ENCODE measurements at regions not wholly inside any gene's neighbourhood (a gene's known extent, or its start where the extent isn't known, plus 50 kb on each side); places are given as distances from the start of the nearest gene placed in this dataset.
"Not testable (repeated sequence)": the region's sequence is repeated elsewhere in the genome, so short reads cannot be mapped to it uniquely, and the experiment has no call there.

DNA sequence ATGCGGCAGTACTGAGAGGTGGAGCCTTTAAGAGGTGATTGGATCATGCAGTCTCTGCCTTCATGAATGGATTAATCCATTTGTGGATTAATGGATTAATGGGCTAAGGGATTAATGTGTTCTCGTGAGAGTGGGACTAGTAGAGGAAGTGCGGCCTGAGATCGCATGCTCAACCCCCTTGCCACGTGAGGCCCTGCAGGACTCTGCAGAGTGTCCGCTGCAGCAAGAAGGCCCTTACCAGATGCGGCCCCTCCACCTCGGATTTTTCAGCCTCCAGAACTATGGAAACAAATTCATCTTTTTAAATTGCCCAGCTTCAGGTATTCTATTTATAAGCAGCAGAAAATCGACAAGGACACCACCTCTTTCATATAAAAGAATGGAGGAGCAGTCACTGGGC is 148.8 kb downstream of the TPRA1 start:
- ChIA-PET CTCF (no interaction called here), POLR2A (no interaction called here)
- no peak for TF ChIP-seq L3MBTL2 (conservative IDR thresholded peaks at IDR 0.05)
- TF ChIP-seq NFRKB (IDR thresholded peaks at IDR 0.05), result no peak
- TF ChIP-seq, protein P1, sequence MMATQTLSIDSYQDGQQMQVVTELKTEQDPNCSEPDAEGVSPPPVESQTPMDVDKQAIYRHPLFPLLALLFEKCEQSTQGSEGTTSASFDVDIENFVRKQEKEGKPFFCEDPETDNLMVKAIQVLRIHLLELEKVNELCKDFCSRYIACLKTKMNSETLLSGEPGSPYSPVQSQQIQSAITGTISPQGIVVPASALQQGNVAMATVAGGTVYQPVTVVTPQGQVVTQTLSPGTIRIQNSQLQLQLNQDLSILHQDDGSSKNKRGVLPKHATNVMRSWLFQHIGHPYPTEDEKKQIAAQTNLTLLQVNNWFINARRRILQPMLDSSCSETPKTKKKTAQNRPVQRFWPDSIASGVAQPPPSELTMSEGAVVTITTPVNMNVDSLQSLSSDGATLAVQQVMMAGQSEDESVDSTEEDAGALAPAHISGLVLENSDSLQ (IDR thresholded peaks at IDR 0.05), result no peak
- TF ChIP-seq ARNT (IDR thresholded peaks at IDR 0.05), result no peak
- no peak for TF ChIP-seq FOXK2 (IDR thresholded peaks at IDR 0.05)
- TF ChIP-seq SUZ12 (IDR thresholded peaks at IDR 0.05), result no peak
- TF ChIP-seq LEF1 (IDR thresholded peaks at IDR 0.05; ENCODE audit: borderline replicate concordance), result no peak
- TF ChIP-seq TARDBP (IDR thresholded peaks at IDR 0.05), result no peak
- no peak for TF ChIP-seq SP1 (IDR thresholded peaks at IDR 0.05)
- TF ChIP-seq FOXA1 (IDR thresholded peaks at IDR 0.05), result no peak
- TF ChIP-seq HDGF (IDR thresholded peaks at IDR 0.05; ENCODE audit: borderline replicate concordance), result no peak
- no peak for TF ChIP-seq ZNF384 (IDR thresholded peaks at IDR 0.05)
- no peak for TF ChIP-seq BHLHE40 (IDR thresholded peaks at IDR 0.05; ENCODE audit: borderline replicate concordance)
- no peak for TF ChIP-seq FOXM1 (IDR thresholded peaks at IDR 0.05; ENCODE audit: borderline replicate concordance)
- TF ChIP-seq CTBP1 (IDR thresholded peaks at IDR 0.05; ENCODE audit: borderline replicate concordance), result no peak
- no peak for TF ChIP-seq ELF4 (IDR thresholded peaks at IDR 0.05)
- no peak for DNase-seq (ENCODE audit: extremely low spot score)

DNA sequence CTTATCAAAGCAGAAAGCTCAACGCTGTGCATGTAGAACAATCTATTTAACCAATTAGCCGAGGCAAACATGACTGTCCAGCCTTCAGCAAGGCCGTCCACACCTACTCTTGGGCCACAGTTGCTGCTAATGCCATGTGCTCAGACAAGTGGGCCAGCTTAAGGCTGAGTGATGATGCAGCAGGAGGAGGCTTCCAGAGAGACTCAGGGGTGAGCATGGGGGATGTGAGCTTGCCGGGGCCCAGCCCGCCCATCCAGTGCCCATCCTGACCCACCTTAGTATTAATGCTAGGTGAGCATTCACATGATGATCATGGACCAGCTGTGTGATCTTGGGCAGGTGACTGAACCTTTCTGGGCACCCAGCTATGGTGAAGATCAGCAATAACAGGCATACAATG is 150.1 kb downstream of the TPRA1 start:
- no peak for DNase-seq (ENCODE audit: extremely low spot score)
- ChIA-PET CTCF (no interaction called here), POLR2A (no interaction called here)
- TF ChIP-seq FOXM1 (IDR thresholded peaks at IDR 0.05; ENCODE audit: borderline replicate concordance) (no peak), CTBP1 (IDR thresholded peaks at IDR 0.05; ENCODE audit: borderline replicate concordance) (no peak), L3MBTL2 (conservative IDR thresholded peaks at IDR 0.05) (no peak), LEF1 (IDR thresholded peaks at IDR 0.05; ENCODE audit: borderline replicate concordance) (no peak), FOXA1 (IDR thresholded peaks at IDR 0.05) (no peak), SP1 (IDR thresholded peaks at IDR 0.05) (no peak), FOXK2 (IDR thresholded peaks at IDR 0.05) (no peak), ZNF384 (IDR thresholded peaks at IDR 0.05) (no peak), NFRKB (IDR thresholded peaks at IDR 0.05) (no peak), SUZ12 (IDR thresholded peaks at IDR 0.05) (no peak)

DNA sequence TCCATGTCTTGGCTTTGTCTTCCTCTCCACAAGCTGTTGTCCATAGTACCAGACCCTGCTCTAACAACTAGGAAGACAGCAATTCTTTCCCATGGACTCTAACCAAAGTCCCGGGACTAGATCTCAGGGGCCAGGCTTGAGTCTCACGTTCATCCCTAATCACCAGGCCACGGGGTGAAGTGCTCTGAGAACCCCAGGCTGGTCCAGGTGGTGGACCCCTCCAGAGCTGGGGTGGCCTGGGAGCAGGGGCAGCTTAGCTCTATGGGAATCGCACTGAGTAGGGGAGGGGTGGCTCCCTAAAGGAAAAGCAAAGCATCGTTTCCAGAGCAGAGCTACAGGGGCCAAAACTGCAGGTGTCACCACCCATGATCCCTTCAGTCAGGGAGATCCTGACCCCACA is 150.9 kb downstream of the TPRA1 start:
- TF ChIP-seq TARDBP (IDR thresholded peaks at IDR 0.05) (no peak), ELF4 (IDR thresholded peaks at IDR 0.05) (no peak), L3MBTL2 (conservative IDR thresholded peaks at IDR 0.05) (no peak), ARNT (IDR thresholded peaks at IDR 0.05) (no peak), SP1 (IDR thresholded peaks at IDR 0.05) (no peak), SUZ12 (IDR thresholded peaks at IDR 0.05) (no peak), FOXM1 (IDR thresholded peaks at IDR 0.05; ENCODE audit: borderline replicate concordance) (no peak), FOXK2 (IDR thresholded peaks at IDR 0.05) (no peak), CTBP1 (IDR thresholded peaks at IDR 0.05; ENCODE audit: borderline replicate concordance) (no peak), ZNF384 (IDR thresholded peaks at IDR 0.05) (no peak), HDGF (IDR thresholded peaks at IDR 0.05; ENCODE audit: borderline replicate concordance) (no peak), FOXA1 (IDR thresholded peaks at IDR 0.05) (no peak)
- TF ChIP-seq, protein P1 (IDR thresholded peaks at IDR 0.05), result no peak
- ChIA-PET CTCF (interaction anchor here (0.5 kb wide), 1 partner anchor 1188 kb away, joined by 3 read pairs; no protein-coding TSS in a partner anchor), POLR2A (no interaction called here)
- DNase-seq (ENCODE audit: extremely low spot score), result no peak

DNA sequence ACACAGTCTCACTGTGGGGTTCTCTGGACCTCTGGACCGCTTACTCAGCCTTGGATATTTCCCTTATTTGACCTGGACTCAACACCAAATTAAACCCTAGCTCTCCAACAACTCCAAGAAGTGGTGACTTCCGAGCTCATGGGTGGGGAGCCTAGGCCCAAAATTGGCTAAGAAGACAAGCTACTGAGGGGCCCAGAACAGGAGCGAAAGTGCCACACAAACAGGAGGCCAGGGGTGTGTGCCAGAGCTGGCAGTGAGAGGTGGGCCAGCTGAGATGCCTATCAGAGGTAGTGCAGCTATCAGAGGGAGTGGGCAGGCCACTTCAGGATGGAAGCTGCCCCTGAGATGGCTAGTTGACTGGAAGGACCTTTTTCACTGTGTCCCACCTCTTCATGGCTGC is 151.1 kb upstream of the PRR20G start:
- TF ChIP-seq L3MBTL2 (conservative IDR thresholded peaks at IDR 0.05) (no peak), HDGF (IDR thresholded peaks at IDR 0.05; ENCODE audit: borderline replicate concordance) (no peak), ARNT (IDR thresholded peaks at IDR 0.05) (no peak), CTBP1 (IDR thresholded peaks at IDR 0.05; ENCODE audit: borderline replicate concordance) (no peak), TARDBP (IDR thresholded peaks at IDR 0.05) (no peak), ZNF384 (IDR thresholded peaks at IDR 0.05) (no peak), BHLHE40 (IDR thresholded peaks at IDR 0.05; ENCODE audit: borderline replicate concordance) (no peak), SP1 (IDR thresholded peaks at IDR 0.05) (no peak), FOXK2 (IDR thresholded peaks at IDR 0.05) (no peak), NFRKB (IDR thresholded peaks at IDR 0.05) (no peak), FOXM1 (IDR thresholded peaks at IDR 0.05; ENCODE audit: borderline replicate concordance) (no peak), FOXA1 (IDR thresholded peaks at IDR 0.05) (no peak)
- TF ChIP-seq, protein P1 (IDR thresholded peaks at IDR 0.05), result no peak
- POLR2A ChIA-PET, result no interaction called here
- CTCF ChIA-PET, result interaction anchor here (0.5 kb wide), 1 partner anchor 1189 kb away, joined by 3 read pairs; no protein-coding TSS in a partner anchor
- DNase-seq (ENCODE audit: extremely low spot score), result no peak

DNA sequence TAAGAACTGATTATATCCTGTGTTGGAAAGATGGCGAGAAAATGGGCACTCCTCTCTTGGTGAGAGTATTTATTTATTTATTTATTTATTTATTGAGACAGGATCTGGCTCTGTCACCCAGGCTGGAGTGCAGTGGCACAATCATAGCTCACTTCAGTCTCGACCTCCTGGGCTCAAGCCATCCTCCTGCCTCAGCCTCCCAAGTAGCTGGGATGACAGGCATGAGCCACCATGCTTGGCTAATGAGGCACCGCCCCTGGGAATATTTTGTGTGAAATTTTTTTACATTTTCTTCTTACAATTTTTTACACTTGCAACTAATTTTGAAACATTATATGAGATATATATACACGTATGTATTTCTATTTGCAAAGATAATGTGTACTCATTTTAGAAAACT is 150.5 kb upstream of the PRR20G start:
- POLR2A ChIA-PET, result no interaction called here
- TF ChIP-seq BHLHE40 (IDR thresholded peaks at IDR 0.05; ENCODE audit: borderline replicate concordance) (no peak), FOXA1 (IDR thresholded peaks at IDR 0.05) (no peak), ZNF384 (IDR thresholded peaks at IDR 0.05) (no peak)
- no peak for DNase-seq (ENCODE audit: extremely low spot score)
- CTCF ChIA-PET, result no interaction called here

DNA sequence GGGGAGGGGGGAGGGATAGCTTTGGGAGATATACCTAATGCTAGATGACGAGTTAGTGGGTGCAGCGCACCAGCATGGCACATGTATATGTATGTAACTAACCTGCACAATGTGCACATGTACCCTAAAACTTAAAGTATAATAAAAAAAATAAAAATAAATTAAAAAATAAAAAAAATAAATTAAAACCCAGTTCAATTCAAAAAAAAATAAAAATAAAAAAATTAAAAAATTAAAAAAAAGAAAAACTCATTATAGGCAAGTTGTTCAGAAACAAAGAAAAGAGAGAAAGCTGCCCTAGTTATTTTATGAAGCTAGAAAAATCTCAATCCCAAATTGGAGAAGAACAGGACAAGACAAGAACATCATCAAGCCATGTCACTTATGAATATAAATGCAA is 147.5 kb upstream of the PRR20G start:
- POLR2A ChIA-PET; CTCF ChIA-PET; DNase-seq (ENCODE audit: extremely low spot score): not testable (repeated sequence)

DNA sequence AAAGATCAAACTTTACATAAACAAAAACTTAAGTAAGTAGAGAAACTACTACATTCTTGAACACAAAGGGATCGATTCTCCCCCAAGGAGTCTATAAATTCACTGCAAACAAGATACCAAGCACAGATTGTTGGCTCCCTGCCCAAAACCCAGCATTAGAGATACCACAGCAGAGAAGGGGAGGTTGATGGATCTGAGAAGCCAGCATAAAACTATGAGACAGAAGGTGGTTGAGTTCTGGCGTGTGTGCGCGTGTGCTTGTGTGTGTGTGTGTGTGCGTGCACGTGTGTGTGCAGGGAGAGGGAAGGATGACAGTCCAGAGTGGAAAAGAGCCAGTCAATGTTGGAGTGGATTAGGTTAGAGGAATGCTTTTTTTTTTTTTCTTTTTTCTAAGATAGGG is 143.2 kb upstream of the PRR20G start:
- CTCF ChIA-PET, result no interaction called here
- POLR2A ChIA-PET, result no interaction called here
- no peak for DNase-seq (ENCODE audit: extremely low spot score)
- TF ChIP-seq FOXA1 (IDR thresholded peaks at IDR 0.05), result no peak
- no peak for TF ChIP-seq FOXM1 (IDR thresholded peaks at IDR 0.05; ENCODE audit: borderline replicate concordance)
- no peak for TF ChIP-seq ZNF384 (IDR thresholded peaks at IDR 0.05)
- TF ChIP-seq, protein P1 (IDR thresholded peaks at IDR 0.05), result no peak
- no peak for TF ChIP-seq ARNT (IDR thresholded peaks at IDR 0.05)
- TF ChIP-seq FOXK2 (IDR thresholded peaks at IDR 0.05), result no peak
- TF ChIP-seq L3MBTL2 (conservative IDR thresholded peaks at IDR 0.05), result no peak
- TF ChIP-seq TARDBP (IDR thresholded peaks at IDR 0.05), result no peak
- no peak for TF ChIP-seq NFRKB (IDR thresholded peaks at IDR 0.05)
- TF ChIP-seq CTBP1 (IDR thresholded peaks at IDR 0.05; ENCODE audit: borderline replicate concordance), result no peak
- TF ChIP-seq LEF1 (IDR thresholded peaks at IDR 0.05; ENCODE audit: borderline replicate concordance), result no peak
- TF ChIP-seq SP1 (IDR thresholded peaks at IDR 0.05), result no peak
- TF ChIP-seq SUZ12 (IDR thresholded peaks at IDR 0.05), result no peak
- no peak for TF ChIP-seq BHLHE40 (IDR thresholded peaks at IDR 0.05; ENCODE audit: borderline replicate concordance)

Data from HEK293T (cell line).